OCI-LY1 (cell line): ENCODE measurements at regions not wholly inside any gene's neighbourhood (a gene's known extent, or its start where the extent isn't known, plus 50 kb on each side); places are given as distances from the start of the nearest gene placed in this dataset.

ENCODE experiments used
- H2AFZ ChIP-seq: fragments of 200-600 bp; sonication (generic), shearing (Covaris generic); 2 replicates; pipeline ENCODE4 v1.6.0; 2014; ENCODE audit warnings: antibody characterized with exemption, mild to moderate bottlenecking, low read length
- H3F3A ChIP-seq: fragments of 200-600 bp; sonication (generic), shearing (Covaris generic); 2 replicates; pipeline ENCODE4 v1.6.0; 2014; ENCODE audit warnings: mild to moderate bottlenecking, antibody characterized with exemption, low read length, moderate library complexity; ENCODE audit not compliant: insufficient read depth
- H3K27ac ChIP-seq: fragments of 200-600 bp; sonication (generic); 2 replicates; pipeline ENCODE4 v1.5.1; 2014; ENCODE audit warnings: low read length, mixed run types, mild to moderate bottlenecking, low read depth; ENCODE audit not compliant: poor library complexity, severe bottlenecking
- H3K27me3 ChIP-seq: fragments of 200-600 bp; sonication (generic); 2 replicates; pipeline ENCODE4 v1.6.0; 2014; ENCODE audit warnings: antibody characterized with exemption, mild to moderate bottlenecking, low read length, moderate library complexity; ENCODE audit not compliant: insufficient read depth
- H3K36me3 ChIP-seq: fragments of 200-600 bp; sonication (generic); 2 replicates; pipeline ENCODE4 v1.6.1; 2014; ENCODE audit warnings: mild to moderate bottlenecking, antibody characterized with exemption, low read length, moderate library complexity, mixed read lengths; ENCODE audit not compliant: insufficient read depth
- H3K4me1 ChIP-seq: fragments of 200-600 bp; sonication (generic); 2 replicates; pipeline ENCODE4 v1.5.1; 2014; ENCODE audit warnings: mild to moderate bottlenecking, low read length, moderate library complexity; ENCODE audit not compliant: insufficient read depth, severe bottlenecking
- H3K4me2 ChIP-seq: fragments of 200-600 bp; sonication (generic), shearing (Covaris generic); 2 replicates; pipeline ENCODE4 v1.6.1; 2014; ENCODE audit warnings: low read length
- H3K4me3 ChIP-seq: fragments of 200-600 bp; sonication (generic); 2 replicates; pipeline ENCODE4 v1.5.1; 2014; ENCODE audit warnings: low read length, low read depth, mild to moderate bottlenecking, mixed read lengths; ENCODE audit not compliant: poor library complexity, severe bottlenecking
- H3K79me2 ChIP-seq: fragments of 200-600 bp; shearing (Covaris generic); 2 replicates; pipeline ENCODE4 v1.6.1; 2016; ENCODE audit warnings: mixed run types, low read length, mixed read lengths; ENCODE audit not compliant: insufficient read depth
- H3K9ac ChIP-seq: fragments of 200-600 bp; sonication (generic), shearing (Covaris generic); 2 replicates; pipeline ENCODE4 v1.6.1; 2014; ENCODE audit warnings: mild to moderate bottlenecking, low read length, mixed read lengths
- H3K9me2 ChIP-seq: fragments of 200-600 bp; sonication (generic), shearing (Covaris generic); 2 replicates; pipeline ENCODE4 v1.6.1; 2014; ENCODE audit warnings: low read depth, mild to moderate bottlenecking, low read length, mixed read lengths
- H3K9me3 ChIP-seq: fragments of 200-600 bp; shearing (Covaris generic); 2 replicates; pipeline ENCODE4 v1.6.1; 2014; ENCODE audit warnings: low read length, mixed read lengths
- H4K20me1 ChIP-seq: fragments of 200-600 bp; sonication (generic), shearing (Covaris generic); 2 replicates; pipeline ENCODE4 v1.6.0; 2016; ENCODE audit warnings: mild to moderate bottlenecking, low read length; ENCODE audit not compliant: insufficient read depth
- CTCF ChIP-seq: fragments of 200-600 bp; sonication (generic), shearing (Covaris generic); IDR thresholded peaks from 2 replicates; pipeline ENCODE4 v1.5.1; 2017; ENCODE audit warnings: mild to moderate bottlenecking, antibody characterized with exemption, low read length, moderate library complexity, mixed read lengths
- EZH2 ChIP-seq: fragments of 200-600 bp; sonication (generic), shearing (Covaris generic); IDR thresholded peaks from 2 replicates; pipeline ENCODE4 v1.8.0; 2017; ENCODE audit warnings: borderline replicate concordance, mixed run types, mild to moderate bottlenecking, antibody characterized with exemption, low read length, moderate library complexity, mixed read lengths

- no peak overlapping the region for H3K4me2 ChIP-seq
- H3K27me3 ChIP-seq = no peaks in the 10 kb centered on the region
- H2AFZ ChIP-seq = no peak overlapping the region
- no peak overlapping the region for H3K4me3 ChIP-seq
- H3F3A ChIP-seq = no peaks in the 10 kb centered on the region
- no peaks in the 10 kb centered on the region for H3K36me3 ChIP-seq
- no peak overlapping the region for H3K27ac ChIP-seq
- TF ChIP-seq CTCF = no peak
- TF ChIP-seq EZH2 = no peak
- no peaks in the 10 kb centered on the region for H3K79me2 ChIP-seq
- H3K4me1 ChIP-seq = no peaks in the 10 kb centered on the region
- H4K20me1 ChIP-seq = no peaks in the 10 kb centered on the region
- no peaks in the 10 kb centered on the region for H3K9me2 ChIP-seq
- no peaks in the 10 kb centered on the region for H3K9me3 ChIP-seq
- H3K9ac ChIP-seq = no peak overlapping the region
These were observed 187.3 kb upstream of the EGLN3 start for GRCh38 chr14:34138175-34138574.

- Histone ChIP-seq H3K27me3 (no peaks in the 10 kb centered on the region), H3K9me2 (no peaks in the 10 kb centered on the region), H3K79me2 (no peaks in the 10 kb centered on the region), H3K4me3 (no peak overlapping the region), H3K9me3 (no peaks in the 10 kb centered on the region), H4K20me1 (no peaks in the 10 kb centered on the region), H3K4me2 (no peak overlapping the region), H3K9ac (no peak overlapping the region), H3F3A (no peaks in the 10 kb centered on the region), H2AFZ (no peak overlapping the region), H3K36me3 (no peaks in the 10 kb centered on the region), H3K4me1 (no peaks in the 10 kb centered on the region), H3K27ac (no peak overlapping the region)
- TF ChIP-seq EZH2 = no peak
- TF ChIP-seq CTCF = no peak
These were observed 186.3 kb upstream of the EGLN3 start for GRCh38 chr14:34137001-34137745.

- Histone ChIP-seq H3K27me3 (no peaks in the 10 kb centered on the region), H3K79me2 (no peaks in the 10 kb centered on the region), H3K4me1 (no peaks in the 10 kb centered on the region), H4K20me1 (no peaks in the 10 kb centered on the region), H3F3A (no peaks in the 10 kb centered on the region), H3K9ac (no peak overlapping the region), H2AFZ (no peak overlapping the region), H3K27ac (no peak overlapping the region), H3K4me2 (no peak overlapping the region), H3K4me3 (no peak overlapping the region), H3K36me3 (no peaks in the 10 kb centered on the region), H3K9me3 (no peaks in the 10 kb centered on the region), H3K9me2 (no peaks in the 10 kb centered on the region)
- TF ChIP-seq EZH2 = no peak
- TF ChIP-seq CTCF = no peak
These were observed 184.6 kb upstream of the EGLN3 start for GRCh38 chr14:34135492-34135891.
